Activated T-helper 1 cell treated with anti-CD3 and anti-CD28 coated beads, Interleukin-12 subunit alpha, Interleukin-12 subunit beta, Interleukin-2, Interleukin-4 antibody, amounts not matched to agents 30 ng/mL and 10 ng/mL and 1 ng/mL, durations not matched to agents 14 hours and 24 hours and 36 hours (primary cell): ENCODE measurements at regions not wholly inside any gene's neighbourhood (a gene's known extent, or its start where the extent isn't known, plus 50 kb on each side); places are given as distances from the start of the nearest gene placed in this dataset.

Source experiments
- DNase-seq: peaks from one replicate; pipeline ENCODE4 v3.0.0; 2021; ENCODE audit warnings: low spot score
- H3K27ac Mint-ChIP-seq: one replicate; pipeline ENCODE4 v1.8.0; 2021; ENCODE audit warnings: mild to moderate bottlenecking, mixed read lengths
- H3K27me3 Mint-ChIP-seq: one replicate; pipeline ENCODE4 v1.8.0; 2022; ENCODE audit warnings: mild to moderate bottlenecking, moderate library complexity, mixed read lengths; ENCODE audit not compliant: insufficient read depth
- H3K36me3 Mint-ChIP-seq: one replicate; pipeline ENCODE4 v1.8.0; 2021; ENCODE audit warnings: low read depth, mixed read lengths
- H3K4me1 Mint-ChIP-seq: one replicate; pipeline ENCODE4 v1.8.0; 2021; ENCODE audit warnings: low read depth, mixed read lengths
- H3K4me3 Mint-ChIP-seq: one replicate; pipeline ENCODE4 v1.8.0; 2021; ENCODE audit warnings: mild to moderate bottlenecking, moderate library complexity, mixed read lengths
- H3K9me3 Mint-ChIP-seq: one replicate; pipeline ENCODE4 v1.8.0; 2021; ENCODE audit warnings: mixed read lengths
- intact Hi-C: fragments of 100-400 bp; cut with micrococcal nuclease; formaldehyde crosslinking; loops from one replicate; pipeline ENCODE4 v1.15.1; 2024

DNA sequence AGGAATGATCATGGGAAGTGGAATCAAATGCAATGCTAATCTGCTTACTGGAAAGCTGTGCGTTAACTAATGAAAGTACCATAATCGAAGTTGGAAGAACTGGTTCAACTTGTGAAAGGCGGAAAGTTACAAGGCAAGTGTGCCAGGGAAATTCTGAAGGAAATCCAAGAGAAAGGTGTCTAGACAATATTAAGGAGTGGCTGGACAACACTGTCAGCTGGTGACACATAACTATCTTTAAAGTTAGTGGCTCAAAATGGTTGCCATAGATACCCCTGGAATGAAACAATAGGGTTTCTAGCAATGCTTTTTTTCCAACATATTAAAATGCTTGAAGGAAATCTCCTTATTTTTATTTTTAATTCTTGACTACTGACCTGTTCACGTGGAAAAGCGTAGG is 90.4 kb downstream of the BMP2 start:
- intact Hi-C loops, result no loop called here
- H3K4me1 Mint-ChIP-seq, result no peaks in the 10 kb centered on the region
- no peaks in the 10 kb centered on the region for H3K27me3 Mint-ChIP-seq
- H3K9me3 Mint-ChIP-seq, result peaks cover 8% of the 10 kb centered on the region
- H3K27ac Mint-ChIP-seq, result no peak overlapping the region
- no peak for DNase-seq
- H3K36me3 Mint-ChIP-seq, result no peaks in the 10 kb centered on the region
- no peak overlapping the region for H3K4me3 Mint-ChIP-seq

DNA sequence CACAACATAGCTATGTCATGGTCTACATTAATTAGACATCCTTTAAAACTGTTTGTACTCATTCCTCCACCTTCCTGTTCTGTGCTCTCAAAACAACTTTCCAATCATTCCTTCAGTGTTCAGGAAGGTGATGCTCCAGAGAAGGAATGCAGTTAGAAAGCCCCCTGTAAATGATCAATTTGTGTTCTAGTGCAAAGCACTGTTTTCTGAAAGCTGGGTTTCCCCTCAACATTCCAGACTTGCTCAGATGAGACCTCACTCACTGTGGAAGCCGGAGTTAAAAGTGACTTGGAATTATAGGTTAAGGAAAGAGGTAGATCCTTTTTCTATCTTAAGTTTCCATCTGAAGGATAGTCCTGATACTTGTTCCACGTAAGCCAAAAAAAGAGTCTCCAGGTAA is 95.9 kb downstream of the BMP2 start:
- Mint-ChIP-seq H3K4me3 (no peak overlapping the region), H3K4me1 (no peaks in the 10 kb centered on the region), H3K27me3 (peaks cover 2% of the 10 kb centered on the region), H3K27ac (no peak overlapping the region), H3K9me3 (no peaks in the 10 kb centered on the region), H3K36me3 (no peaks in the 10 kb centered on the region)
- intact Hi-C loops, result no loop called here
- no peak for DNase-seq

DNA sequence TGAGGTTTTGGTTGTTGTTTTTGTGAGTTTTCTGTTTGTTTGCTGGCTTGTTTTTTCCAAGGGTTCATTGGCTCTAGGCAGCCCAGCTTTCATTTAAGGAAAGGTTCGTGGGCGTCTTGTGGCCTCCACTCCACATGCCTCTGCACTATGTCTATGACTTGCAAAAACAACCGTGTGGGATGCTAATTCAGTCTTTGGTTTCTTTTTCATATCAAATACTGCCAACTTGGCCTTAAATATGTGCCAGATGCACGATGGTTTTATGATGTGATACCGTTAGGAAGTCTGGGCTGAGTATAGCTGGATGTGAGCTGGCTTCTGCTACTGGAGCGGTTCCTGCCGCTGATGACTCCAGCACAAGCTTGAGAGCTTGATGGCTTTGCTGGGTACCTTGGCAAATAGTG is 96.3 kb downstream of the BMP2 start:
- no peaks in the 10 kb centered on the region for H3K36me3 Mint-ChIP-seq
- no peaks in the 10 kb centered on the region for H3K4me1 Mint-ChIP-seq
- DNase-seq, result no peak
- H3K4me3 Mint-ChIP-seq, result no peak overlapping the region
- no peak overlapping the region for H3K27ac Mint-ChIP-seq
- peaks cover 2% of the 10 kb centered on the region for H3K27me3 Mint-ChIP-seq
- H3K9me3 Mint-ChIP-seq, result no peaks in the 10 kb centered on the region
- intact Hi-C loops, result no loop called here

DNA sequence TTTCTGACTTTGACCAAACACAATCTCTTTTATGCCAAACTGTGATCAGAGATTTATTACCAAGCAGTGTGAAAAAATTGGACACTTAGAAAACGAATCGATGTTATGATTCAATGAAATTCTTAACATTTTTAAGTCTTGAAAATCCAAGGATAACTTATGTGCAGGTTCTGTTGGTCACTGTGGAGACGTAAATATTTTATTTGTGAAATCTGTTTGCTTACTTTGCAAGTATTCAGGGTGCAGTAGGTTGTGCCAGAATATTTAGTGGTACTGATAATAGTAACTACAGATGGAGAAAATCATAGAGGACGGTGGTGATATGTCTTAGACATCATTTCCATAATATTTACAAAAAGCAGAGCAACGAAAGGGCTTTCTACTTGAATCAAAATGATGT is 97.3 kb downstream of the BMP2 start:
- DNase-seq, result no peak
- intact Hi-C loops, result no loop called here
- H3K27ac Mint-ChIP-seq, result no peak overlapping the region
- H3K27me3 Mint-ChIP-seq, result peaks cover 3% of the 10 kb centered on the region
- no peaks in the 10 kb centered on the region for H3K4me1 Mint-ChIP-seq
- no peak overlapping the region for H3K4me3 Mint-ChIP-seq
- no peaks in the 10 kb centered on the region for H3K36me3 Mint-ChIP-seq
- no peaks in the 10 kb centered on the region for H3K9me3 Mint-ChIP-seq

DNA sequence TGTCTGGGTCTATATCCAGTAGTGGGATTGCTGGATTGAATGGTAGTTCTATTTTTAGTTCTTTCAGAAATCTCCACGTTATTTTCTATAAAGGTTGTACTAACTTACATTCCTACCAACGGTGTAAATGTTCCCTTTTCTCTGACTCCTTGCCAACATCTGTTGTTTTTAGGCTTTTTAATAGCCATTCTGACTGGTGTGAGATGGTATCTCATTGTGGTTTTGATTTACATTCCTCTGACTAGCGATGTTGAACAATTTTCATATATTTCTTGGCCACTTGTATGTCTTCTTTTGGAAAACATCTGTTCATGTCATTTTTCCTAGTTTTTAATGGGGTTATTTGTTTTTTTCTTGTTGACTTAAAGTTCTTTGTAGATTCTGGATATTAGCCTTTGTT is 99.3 kb downstream of the BMP2 start:
- DNase-seq, result no peak
- H3K9me3 Mint-ChIP-seq, result no peaks in the 10 kb centered on the region
- H3K27me3 Mint-ChIP-seq, result peaks cover 4% of the 10 kb centered on the region
- intact Hi-C loops, result no loop called here
- H3K4me3 Mint-ChIP-seq, result no peak overlapping the region
- no peak overlapping the region for H3K27ac Mint-ChIP-seq
- H3K36me3 Mint-ChIP-seq, result no peaks in the 10 kb centered on the region
- H3K4me1 Mint-ChIP-seq, result no peaks in the 10 kb centered on the region

DNA sequence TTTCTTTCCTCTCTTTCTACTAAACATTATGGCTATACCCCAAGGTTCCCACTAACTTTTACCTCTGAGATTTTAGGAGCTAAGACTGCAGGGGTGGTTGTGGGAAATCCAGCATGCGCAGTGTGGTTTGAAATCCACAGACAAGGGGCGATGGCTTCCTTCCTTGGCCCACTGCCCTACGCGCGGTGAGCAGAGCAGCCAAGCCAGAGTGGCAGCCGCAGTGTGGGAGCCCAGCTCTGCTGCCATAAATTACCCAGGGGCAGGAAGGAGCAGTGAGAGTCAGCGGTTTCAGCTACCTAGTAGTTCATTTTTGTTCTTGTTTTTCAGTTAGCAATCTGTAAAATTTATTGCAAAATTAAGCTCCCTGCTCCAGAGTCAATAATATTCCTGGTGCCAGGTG is 101.4 kb downstream of the BMP2 start:
- H3K9me3 Mint-ChIP-seq, result no peaks in the 10 kb centered on the region
- no peak overlapping the region for H3K4me3 Mint-ChIP-seq
- no peaks in the 10 kb centered on the region for H3K4me1 Mint-ChIP-seq
- no peaks in the 10 kb centered on the region for H3K36me3 Mint-ChIP-seq
- H3K27ac Mint-ChIP-seq, result no peak overlapping the region
- DNase-seq, result no peak
- intact Hi-C loops, result no loop called here
- peaks cover 4% of the 10 kb centered on the region for H3K27me3 Mint-ChIP-seq

DNA sequence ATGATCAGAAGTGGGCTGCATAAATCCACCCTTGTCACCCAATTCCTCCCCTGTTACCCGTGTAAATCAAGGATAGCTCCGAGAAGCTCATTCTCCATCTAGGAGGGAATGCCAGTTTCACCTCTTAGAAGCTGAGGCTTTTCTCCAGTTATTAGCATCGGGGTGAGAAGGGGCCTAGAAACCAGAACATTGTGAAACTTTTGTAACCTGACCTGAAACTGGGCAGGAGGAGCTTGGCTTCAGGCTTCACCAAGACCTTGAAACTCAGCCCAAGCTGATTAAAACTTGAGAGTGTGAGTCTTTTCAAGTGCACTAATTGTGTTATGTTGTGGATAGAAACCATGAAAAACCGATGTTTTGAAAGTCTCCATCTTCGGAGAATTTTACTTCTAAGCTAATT is 103.1 kb downstream of the BMP2 start:
- Mint-ChIP-seq H3K4me3 (no peak overlapping the region), H3K27ac (no peak overlapping the region), H3K9me3 (no peaks in the 10 kb centered on the region), H3K27me3 (peaks cover 4% of the 10 kb centered on the region), H3K36me3 (no peaks in the 10 kb centered on the region), H3K4me1 (no peaks in the 10 kb centered on the region)
- DNase-seq, result no peak
- intact Hi-C loops, result no loop called here

DNA sequence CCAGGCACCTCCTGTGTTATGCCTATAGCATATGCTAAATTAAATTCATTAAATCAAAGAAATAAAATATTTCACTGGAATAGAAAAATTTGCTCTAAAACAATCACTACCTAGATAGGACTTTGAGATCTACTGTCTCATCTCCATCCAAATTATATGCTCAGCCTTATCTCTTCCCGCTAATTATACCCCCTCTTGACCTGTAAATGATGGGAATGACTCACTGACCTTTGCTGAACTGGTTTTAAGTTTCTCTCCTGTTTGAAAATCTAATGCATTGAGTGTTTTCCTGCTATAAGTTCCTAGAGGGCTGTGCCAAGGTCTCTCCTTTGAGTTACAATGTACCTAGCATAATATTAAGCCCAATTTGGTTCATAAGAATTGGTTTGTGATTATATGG is 110.1 kb downstream of the BMP2 start:
- Mint-ChIP-seq H3K9me3 (no peaks in the 10 kb centered on the region), H3K27me3 (no peaks in the 10 kb centered on the region), H3K27ac (no peak overlapping the region), H3K36me3 (no peaks in the 10 kb centered on the region), H3K4me1 (no peaks in the 10 kb centered on the region), H3K4me3 (no peak overlapping the region)
- intact Hi-C loops, result no loop called here
- no peak for DNase-seq

DNA sequence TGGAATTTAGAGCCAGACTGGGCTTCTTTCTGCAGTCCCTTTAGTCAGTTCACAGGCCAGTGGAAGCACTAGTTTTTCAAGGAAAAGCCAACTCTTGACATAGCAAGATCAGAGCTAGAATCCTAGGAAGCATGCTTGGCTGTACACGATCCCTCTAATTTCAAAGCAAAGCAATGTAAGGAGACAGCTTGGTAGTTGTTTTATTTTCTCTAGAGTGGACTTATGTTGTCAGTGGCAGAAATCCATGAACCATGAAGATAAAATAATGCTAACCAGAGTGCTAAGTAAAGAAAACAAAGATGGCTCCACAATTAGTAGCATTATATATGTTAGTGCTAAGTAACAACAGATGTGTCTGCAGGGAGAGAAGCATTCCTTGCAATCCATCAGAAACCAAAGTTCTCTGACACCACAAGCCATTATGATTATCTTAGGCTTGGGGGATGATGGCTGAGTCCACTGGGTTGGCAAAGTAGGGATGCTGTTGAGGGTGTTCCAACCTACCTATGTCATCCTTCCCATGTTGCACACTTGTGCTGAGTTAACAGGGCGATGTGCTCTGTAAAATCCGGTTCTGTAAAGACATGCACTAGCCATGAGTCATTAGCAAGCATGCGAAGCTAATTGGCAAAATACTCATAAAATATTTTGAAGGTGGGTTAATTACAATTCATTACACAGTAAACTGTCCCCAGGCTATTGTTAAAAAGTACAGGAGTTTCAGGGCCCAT is 115.2 kb downstream of the BMP2 start:
- H3K9me3 Mint-ChIP-seq, result peaks cover 7% of the 10 kb centered on the region
- H3K27me3 Mint-ChIP-seq, result no peaks in the 10 kb centered on the region
- no peaks in the 10 kb centered on the region for H3K36me3 Mint-ChIP-seq
- H3K4me3 Mint-ChIP-seq, result no peak overlapping the region
- DNase-seq, result no peak
- H3K27ac Mint-ChIP-seq, result no peak overlapping the region
- intact Hi-C loops, result no loop called here
- H3K4me1 Mint-ChIP-seq, result no peaks in the 10 kb centered on the region

DNA sequence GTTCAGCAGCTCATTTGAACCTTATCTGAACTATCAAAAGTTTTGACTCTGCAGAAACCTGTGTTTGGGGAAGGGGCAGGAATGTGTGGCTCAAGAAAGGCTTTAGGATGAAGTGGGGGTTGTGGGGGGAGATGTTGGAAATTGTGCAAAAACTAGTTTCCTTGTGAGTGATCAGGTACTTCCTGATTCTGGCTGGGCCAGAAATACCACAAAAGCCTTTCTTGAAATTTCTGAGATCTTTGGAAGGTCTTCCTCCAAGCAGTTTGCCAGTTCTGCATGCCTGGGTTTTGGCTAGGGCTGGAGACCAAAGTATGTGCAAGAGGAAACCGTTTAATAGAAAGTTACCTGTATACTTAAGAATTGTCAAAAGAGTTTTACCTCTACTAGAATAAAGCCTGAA is 116.6 kb downstream of the BMP2 start:
- no peak for DNase-seq
- Mint-ChIP-seq H3K9me3 (peaks cover 7% of the 10 kb centered on the region), H3K4me1 (no peaks in the 10 kb centered on the region), H3K4me3 (no peak overlapping the region), H3K27ac (no peak overlapping the region), H3K36me3 (no peaks in the 10 kb centered on the region), H3K27me3 (no peaks in the 10 kb centered on the region)
- intact Hi-C loops, result no loop called here

DNA sequence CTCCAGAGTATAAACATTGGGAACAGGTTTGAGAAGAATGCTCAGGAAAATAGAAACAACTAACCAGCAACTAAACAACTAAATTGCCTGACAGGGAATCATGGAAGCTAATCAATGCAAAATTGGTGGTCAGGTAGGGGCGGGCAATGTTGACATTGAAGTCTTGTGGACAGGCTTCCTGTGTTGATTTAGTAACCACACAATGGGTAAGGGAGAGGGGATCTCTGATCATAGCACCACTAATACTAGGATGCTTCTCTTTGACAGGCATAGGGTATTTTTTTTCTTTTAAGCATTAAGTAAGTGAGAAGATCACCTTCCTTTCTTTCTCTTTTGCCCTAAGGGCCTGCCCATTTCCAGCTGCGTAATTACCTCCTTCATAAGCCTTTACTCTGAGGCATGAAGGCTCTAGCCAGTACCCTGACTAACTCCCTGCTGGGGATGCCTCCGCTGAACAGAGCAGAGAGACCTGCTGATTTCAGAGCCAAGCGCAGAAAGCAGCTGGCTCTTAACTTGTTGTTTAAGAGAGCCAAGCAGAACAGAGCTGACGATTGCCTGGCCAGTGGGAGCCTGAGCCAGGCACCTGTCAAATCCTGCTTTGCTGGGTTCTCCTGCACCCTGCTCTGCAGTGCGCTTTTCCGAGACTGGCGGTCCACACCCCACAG is 118.7 kb downstream of the BMP2 start:
- H3K4me3 Mint-ChIP-seq, result no peak overlapping the region
- no peaks in the 10 kb centered on the region for H3K4me1 Mint-ChIP-seq
- intact Hi-C loops, result no loop called here
- no peaks in the 10 kb centered on the region for H3K36me3 Mint-ChIP-seq
- no peak overlapping the region for H3K27ac Mint-ChIP-seq
- H3K27me3 Mint-ChIP-seq, result no peaks in the 10 kb centered on the region
- H3K9me3 Mint-ChIP-seq, result peaks cover 11% of the 10 kb centered on the region
- DNase-seq, result no peak

DNA sequence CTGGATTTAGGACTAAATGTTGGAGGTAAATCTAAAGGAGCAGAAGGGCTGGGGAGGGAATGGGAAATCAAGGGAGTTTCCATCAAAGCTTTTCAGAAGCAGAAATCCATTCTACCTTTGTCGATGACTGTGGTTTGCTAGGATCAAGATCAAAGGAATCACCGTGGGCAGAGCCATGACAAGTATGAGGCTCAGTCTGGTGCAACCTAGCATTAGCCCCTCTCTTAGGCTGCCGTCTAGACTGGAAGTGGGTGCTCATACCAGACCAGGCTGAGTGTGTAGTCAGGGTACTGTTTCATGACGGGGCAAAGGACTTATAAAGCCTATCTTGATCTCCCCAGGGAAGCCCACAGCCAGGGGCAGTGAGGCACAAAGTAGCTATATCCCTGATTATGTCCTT is 120.5 kb downstream of the BMP2 start:
- no peaks in the 10 kb centered on the region for H3K27me3 Mint-ChIP-seq
- intact Hi-C loops, result no loop called here
- H3K9me3 Mint-ChIP-seq, result peaks cover 11% of the 10 kb centered on the region
- H3K36me3 Mint-ChIP-seq, result no peaks in the 10 kb centered on the region
- H3K4me1 Mint-ChIP-seq, result no peaks in the 10 kb centered on the region
- DNase-seq, result no peak
- no peak overlapping the region for H3K27ac Mint-ChIP-seq
- no peak overlapping the region for H3K4me3 Mint-ChIP-seq

DNA sequence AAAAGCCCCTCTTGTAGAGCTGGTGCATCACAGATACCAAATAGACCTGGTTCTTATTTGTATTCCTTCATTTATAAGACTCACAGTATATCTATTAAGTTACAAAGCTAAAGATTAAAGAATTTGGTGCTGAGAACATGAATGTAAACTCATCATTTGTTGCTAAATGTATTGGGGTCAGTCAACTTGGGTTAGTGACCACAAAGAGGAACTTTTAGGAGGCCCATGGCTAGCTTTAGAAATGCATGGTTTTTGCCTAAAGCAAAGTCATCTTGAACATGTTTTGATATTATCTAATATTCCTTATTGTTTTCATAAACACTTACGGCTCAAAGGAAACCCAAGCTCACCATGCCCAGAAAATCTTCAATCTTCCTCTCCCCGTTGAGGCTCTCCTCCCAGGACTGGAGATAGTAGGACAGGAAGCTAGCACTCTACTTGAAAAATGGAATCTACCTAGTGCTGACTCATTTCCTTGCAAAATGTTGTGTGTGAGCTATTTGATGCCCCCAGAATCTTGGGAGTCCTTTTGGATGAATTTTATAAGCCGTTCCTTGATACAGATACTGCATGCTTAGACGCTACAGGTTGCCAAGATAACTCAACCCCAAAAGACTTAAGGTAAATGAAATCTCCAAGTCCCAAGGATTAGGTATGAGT is 121.4 kb downstream of the BMP2 start:
- Mint-ChIP-seq H3K4me3 (no peak overlapping the region), H3K27me3 (no peaks in the 10 kb centered on the region), H3K4me1 (no peaks in the 10 kb centered on the region), H3K9me3 (peaks cover 11% of the 10 kb centered on the region), H3K36me3 (no peaks in the 10 kb centered on the region), H3K27ac (no peak overlapping the region)
- intact Hi-C loops, result no loop called here
- DNase-seq, result no peak
